ENCODE measurements at regions not wholly inside any gene's neighbourhood (a gene's known extent, or its start where the extent isn't known, plus 50 kb on each side); places are given as distances from the start of the nearest gene placed in this dataset.
"Not testable (repeated sequence)": the region's sequence is repeated elsewhere in the genome, so short reads cannot be mapped to it uniquely, and the experiment has no call there.

DNA sequence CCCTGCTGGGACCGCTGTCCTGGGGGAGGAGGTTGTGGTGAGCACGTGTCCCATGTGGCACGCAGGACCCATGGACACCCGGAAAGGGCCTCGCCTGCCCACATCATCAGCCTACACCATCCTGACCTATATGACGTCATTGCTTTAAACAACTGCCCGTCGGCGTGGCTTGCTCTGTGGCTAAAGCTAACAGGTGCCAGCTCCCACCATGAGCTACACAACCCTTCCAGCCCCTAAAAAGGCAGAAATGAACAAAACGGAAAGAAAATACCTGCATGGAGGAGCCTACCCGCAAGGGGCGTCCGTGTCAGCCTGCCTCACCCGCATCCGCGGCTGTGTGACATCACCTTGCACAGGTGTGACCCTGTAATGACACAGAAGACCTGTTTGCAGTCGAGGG is 481.8 kb downstream of the BRD1 start:
- Histone ChIP-seq H3K4me3 (no peak overlapping the region), H3K4me1 (replicated peaks in 1 of 2) (no peaks in the 10 kb centered on the region), H3K9me3 (replicated peaks in 1 of 3) (no peaks in the 10 kb centered on the region), H3K27me3 (peaks cover 3% of the 10 kb centered on the region), H3K27ac (no peak overlapping the region), H3K36me3 (replicated peaks in 1 of 2) (no peaks in the 10 kb centered on the region)
- no peak for DNase-seq
- TF ChIP-seq POLR2A (IDR thresholded peaks at IDR 0.05), result no peak
- TF ChIP-seq, protein P1, sequence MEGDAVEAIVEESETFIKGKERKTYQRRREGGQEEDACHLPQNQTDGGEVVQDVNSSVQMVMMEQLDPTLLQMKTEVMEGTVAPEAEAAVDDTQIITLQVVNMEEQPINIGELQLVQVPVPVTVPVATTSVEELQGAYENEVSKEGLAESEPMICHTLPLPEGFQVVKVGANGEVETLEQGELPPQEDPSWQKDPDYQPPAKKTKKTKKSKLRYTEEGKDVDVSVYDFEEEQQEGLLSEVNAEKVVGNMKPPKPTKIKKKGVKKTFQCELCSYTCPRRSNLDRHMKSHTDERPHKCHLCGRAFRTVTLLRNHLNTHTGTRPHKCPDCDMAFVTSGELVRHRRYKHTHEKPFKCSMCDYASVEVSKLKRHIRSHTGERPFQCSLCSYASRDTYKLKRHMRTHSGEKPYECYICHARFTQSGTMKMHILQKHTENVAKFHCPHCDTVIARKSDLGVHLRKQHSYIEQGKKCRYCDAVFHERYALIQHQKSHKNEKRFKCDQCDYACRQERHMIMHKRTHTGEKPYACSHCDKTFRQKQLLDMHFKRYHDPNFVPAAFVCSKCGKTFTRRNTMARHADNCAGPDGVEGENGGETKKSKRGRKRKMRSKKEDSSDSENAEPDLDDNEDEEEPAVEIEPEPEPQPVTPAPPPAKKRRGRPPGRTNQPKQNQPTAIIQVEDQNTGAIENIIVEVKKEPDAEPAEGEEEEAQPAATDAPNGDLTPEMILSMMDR (IDR thresholded peaks at IDR 0.05), result no peak
- intact Hi-C loops (cut with DNase I), result no loop called here
- WGBS, 4 donors, result 77 to 85% (median 81%) methylated on average over 16 to 17 of the region's 17 CpGs

DNA sequence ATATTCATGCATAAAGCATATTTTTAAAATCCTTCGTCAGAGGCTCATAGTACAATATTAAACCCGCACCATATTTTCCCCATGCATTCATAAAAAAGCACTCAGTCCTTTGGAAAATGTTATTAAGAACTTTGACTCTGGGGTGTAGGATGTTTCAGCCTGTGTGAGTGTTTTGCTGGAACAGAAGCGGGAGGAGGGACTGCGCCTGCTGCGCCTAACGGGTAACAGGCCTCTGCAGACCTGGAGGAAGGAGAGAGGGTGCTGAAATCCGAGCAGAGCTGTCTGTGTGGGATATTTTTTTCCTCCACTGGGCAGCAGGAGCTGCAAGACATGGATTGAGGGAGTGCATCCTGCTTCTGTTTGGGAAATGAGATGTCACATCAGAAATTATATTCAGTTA is 483.0 kb downstream of the BRD1 start:
- WGBS, 4 donors, result 49 to 58% (median 51%) methylated on average over 7 of the region's 7 CpGs
- DNase-seq, result no peak

DNA sequence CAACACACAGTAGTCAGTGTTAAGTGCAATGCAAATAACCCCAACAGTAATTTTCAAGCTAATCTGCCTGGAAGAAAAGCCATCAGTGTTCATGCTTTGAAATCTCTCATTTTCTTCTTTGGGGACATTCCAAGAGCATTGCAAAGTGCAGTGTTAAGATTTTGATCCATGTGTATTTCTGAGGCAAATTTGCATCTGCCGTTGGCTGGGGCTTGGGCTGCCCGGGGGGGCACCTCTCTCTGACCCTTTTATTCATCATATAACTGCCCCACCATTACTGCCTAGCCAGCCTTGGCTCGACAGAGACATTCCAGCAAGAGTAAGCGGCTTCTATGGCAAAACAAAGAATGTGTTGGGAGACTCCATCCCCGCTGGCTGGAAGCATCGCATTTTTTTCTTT is 483.5 kb downstream of the BRD1 start:
- Histone ChIP-seq H3K4me3 (no peak overlapping the region), H3K27me3 (peaks cover 3% of the 10 kb centered on the region), H3K27ac (no peak overlapping the region), H3K36me3 (replicated peaks in 1 of 2) (no peaks in the 10 kb centered on the region), H3K4me1 (replicated peaks in 1 of 2) (no peaks in the 10 kb centered on the region), H3K9me3 (replicated peaks in 1 of 3) (no peaks in the 10 kb centered on the region)
- no peak for DNase-seq
- intact Hi-C loops (cut with DNase I), result no loop called here
- 38 to 50% (median 43%) methylated on average over 6 of the region's 6 CpGs for WGBS, 4 donors
- TF ChIP-seq, protein P1 (IDR thresholded peaks at IDR 0.05), result no peak
- no peak for TF ChIP-seq POLR2A (IDR thresholded peaks at IDR 0.05)

More for the DNA sequence above, 483.0 kb downstream of the BRD1 start:
- Histone ChIP-seq H3K27me3 (peaks cover 3% of the 10 kb centered on the region), H3K4me3 (no peak overlapping the region), H3K27ac (no peak overlapping the region), H3K36me3 (replicated peaks in 1 of 2) (no peaks in the 10 kb centered on the region), H3K9me3 (replicated peaks in 1 of 3) (no peaks in the 10 kb centered on the region), H3K4me1 (replicated peaks in 1 of 2) (no peaks in the 10 kb centered on the region)
- intact Hi-C loops (cut with DNase I), result no loop called here
- TF ChIP-seq POLR2A (IDR thresholded peaks at IDR 0.05), result no peak
- TF ChIP-seq, protein P1 (IDR thresholded peaks at IDR 0.05), result no peak

DNA sequence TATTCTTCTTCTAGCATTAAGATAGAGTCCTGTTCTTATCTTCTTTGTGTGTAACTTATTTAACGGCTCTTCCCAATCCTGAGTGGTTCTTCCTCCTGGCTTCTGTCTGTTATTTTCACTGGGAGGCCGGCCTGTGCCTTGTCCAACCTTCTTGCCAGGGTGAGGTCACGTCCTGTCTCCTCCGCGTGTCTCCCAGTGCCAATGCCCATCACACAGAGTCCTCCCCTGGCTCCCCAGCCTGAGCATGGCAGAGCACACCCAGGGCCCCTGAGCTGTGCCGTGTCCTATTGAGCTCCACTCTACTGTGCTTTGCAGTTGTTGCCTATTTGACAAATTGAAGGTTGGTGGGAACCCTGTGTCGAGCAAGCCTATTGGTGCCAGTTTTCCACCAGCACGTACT is 487.3 kb downstream of the BRD1 start:
- no peak overlapping the region for H3K27ac ChIP-seq
- 80 to 85% (median 84%) methylated on average over 8 of the region's 8 CpGs for WGBS, 4 donors
- peak in 1 of 7 donors; percentile 11 for DNase-seq
- TF ChIP-seq, protein P1 (IDR thresholded peaks at IDR 0.05), result no peak
- no peak for TF ChIP-seq POLR2A (IDR thresholded peaks at IDR 0.05)
- no peaks in the 10 kb centered on the region for H3K36me3 ChIP-seq (replicated peaks in 1 of 2)
- H3K9me3 ChIP-seq (replicated peaks in 1 of 3), result no peaks in the 10 kb centered on the region
- H3K4me1 ChIP-seq (replicated peaks in 1 of 2), result no peaks in the 10 kb centered on the region
- H3K4me3 ChIP-seq, result no peak overlapping the region
- intact Hi-C loops (cut with DNase I), result no loop called here
- peaks cover 3% of the 10 kb centered on the region for H3K27me3 ChIP-seq

DNA sequence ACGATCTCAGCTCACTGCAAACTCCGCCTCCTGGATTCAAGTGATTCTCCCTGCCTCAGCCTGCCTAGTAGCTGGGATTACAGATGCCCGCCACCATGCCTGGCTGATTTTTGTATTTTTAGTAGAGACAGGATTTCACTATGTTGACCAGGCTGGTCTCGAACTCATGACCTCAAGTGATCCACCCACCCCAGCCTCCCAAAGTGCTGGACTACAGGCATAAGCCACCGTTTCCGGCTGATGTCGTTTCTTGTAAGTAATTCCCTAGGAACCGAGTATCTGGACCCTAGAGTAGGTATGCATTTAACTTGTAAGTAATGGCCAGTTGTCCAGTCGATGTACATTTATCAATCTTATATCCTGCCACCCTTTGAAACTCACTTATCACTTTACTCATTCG is 491.2 kb downstream of the BRD1 start:
- H3K36me3 ChIP-seq (replicated peaks in 1 of 2); H3K9me3 ChIP-seq (replicated peaks in 1 of 3); H3K4me3 ChIP-seq; H3K27me3 ChIP-seq; intact Hi-C loops (cut with DNase I); H3K27ac ChIP-seq; H3K4me1 ChIP-seq (replicated peaks in 1 of 2): not testable (repeated sequence)
- 67 to 80% (median 73%) methylated on average over 10 of the region's 10 CpGs for WGBS, 4 donors
- peak in 1 of 7 donors; percentile 2 for DNase-seq

All from adrenal gland (tissue), 9 donors.